Neural cell (in vitro differentiated cells): ENCODE measurements at regions not wholly inside any gene's neighbourhood (a gene's known extent, or its start where the extent isn't known, plus 50 kb on each side); places are given as distances from the start of the nearest gene placed in this dataset.

Experiments
- H2AFZ ChIP-seq: fragments of 200-600, 300-800 bp; sonication (generic), shearing (Covaris generic); 2 replicates; pipeline ENCODE4 v1.6.0; 2014; ENCODE audit warnings: low read depth, mild to moderate bottlenecking, antibody characterized with exemption, low read length, moderate library complexity
- H3F3A ChIP-seq: fragments of 200-600 bp; shearing (Covaris generic); 2 replicates; pipeline ENCODE4 v1.6.1; 2016; ENCODE audit warnings: mild to moderate bottlenecking, moderate library complexity, mixed read lengths, antibody characterized with exemption, low read length; ENCODE audit not compliant: insufficient read depth, poor library complexity, severe bottlenecking
- H3K27ac ChIP-seq: fragments of 200-600, 300-800 bp; sonication (generic), shearing (Covaris generic); 2 replicates; pipeline ENCODE4 v1.5.1; 2014; ENCODE audit warnings: mild to moderate bottlenecking, low read length, moderate library complexity
- H3K27me3 ChIP-seq: fragments of 300-800, 200-600 bp; sonication (generic), shearing (Covaris generic); 2 replicates; pipeline ENCODE4 v1.6.0; 2014; ENCODE audit warnings: mild to moderate bottlenecking, low read depth, low read length, moderate library complexity; ENCODE audit not compliant: insufficient read depth
- H3K36me3 ChIP-seq: fragments of 300-800, 200-600 bp; sonication (generic), shearing (Covaris generic); 2 replicates; pipeline ENCODE4 v1.5.1; 2014; ENCODE audit warnings: mild to moderate bottlenecking, antibody characterized with exemption, low read length, moderate library complexity; ENCODE audit not compliant: insufficient read depth
- H3K4me2 ChIP-seq: fragments of 300-800, 200-600 bp; sonication (generic), shearing (Covaris generic); 2 replicates; pipeline ENCODE4 v1.6.0; 2014; ENCODE audit warnings: mild to moderate bottlenecking, low read length
- H3K4me3 ChIP-seq: fragments of 300-800, 200-600 bp; sonication (generic), shearing (Covaris generic); 2 replicates; pipeline ENCODE4 v1.5.1; 2014; ENCODE audit warnings: mild to moderate bottlenecking, low read length, moderate library complexity
- H3K79me2 ChIP-seq: fragments of 200-600 bp; shearing (Covaris generic); replicated peaks from 2 replicates; pipeline ENCODE4 v1.6.0; 2014; ENCODE audit warnings: mild to moderate bottlenecking, low read length, moderate library complexity; ENCODE audit not compliant: insufficient read depth
- H3K9ac ChIP-seq: fragments of 300-800, 200-600 bp; sonication (generic), shearing (Covaris generic); 2 replicates; pipeline ENCODE4 v1.6.1; 2016; ENCODE audit warnings: mild to moderate bottlenecking, low read length, mixed read lengths
- H3K9me2 ChIP-seq: fragments of 200-600 bp; shearing (Covaris generic); 2 replicates; pipeline ENCODE4 v1.6.1; 2016; ENCODE audit warnings: mild to moderate bottlenecking, low read length, mixed read lengths; ENCODE audit not compliant: insufficient read depth
- H3K9me3 ChIP-seq: fragments of 200-600, 300-800 bp; sonication (generic), shearing (Covaris generic); 2 replicates; pipeline ENCODE4 v1.6.1; 2016; ENCODE audit warnings: mild to moderate bottlenecking, mixed run types, low read length, moderate library complexity, mixed read lengths
- H4K20me1 ChIP-seq: fragments of 200-600 bp; shearing (Covaris generic); 2 replicates; pipeline ENCODE4 v1.6.1; 2016; ENCODE audit warnings: mild to moderate bottlenecking, mixed run types; ENCODE audit not compliant: insufficient read depth
- CTCF ChIP-seq: fragments of 450-650 bp; IDR thresholded peaks from 2 replicates; pipeline ENCODE4 v1.5.1; 2014; ENCODE audit warnings: antibody characterized with exemption, mild to moderate bottlenecking, moderate library complexity; ENCODE audit not compliant: poor library complexity, severe bottlenecking
- EP300 ChIP-seq: fragments of 450-650 bp; conservative IDR thresholded peaks from 2 replicates; pipeline ENCODE4 v1.6.1; 2014; ENCODE audit warnings: antibody characterized with exemption, mild to moderate bottlenecking, moderate library complexity; ENCODE audit not compliant: poor library complexity, severe bottlenecking
- EZH2 ChIP-seq: fragments of 200-600, 300-800 bp; shearing (Covaris generic), sonication (generic); IDR thresholded peaks from 2 replicates; pipeline ENCODE4 v1.6.1; 2014; ENCODE audit warnings: antibody characterized with exemption, low read length, borderline replicate concordance, mild to moderate bottlenecking; ENCODE audit not compliant: insufficient read depth, poor library complexity, severe bottlenecking
- MXI1 ChIP-seq: fragments of 450-650 bp; conservative IDR thresholded peaks from 2 replicates; pipeline ENCODE4 v1.6.1; 2014; ENCODE audit warnings: antibody characterized with exemption, mild to moderate bottlenecking; ENCODE audit not compliant: poor library complexity, severe bottlenecking
- POLR2AphosphoS5 ChIP-seq: IDR thresholded peaks from 2 replicates; pipeline ENCODE4 v1.6.1; 2012
- RAD21 ChIP-seq: fragments of 450-650 bp; conservative IDR thresholded peaks from 2 replicates; pipeline ENCODE4 v1.6.1; 2014; ENCODE audit warnings: antibody characterized with exemption, mild to moderate bottlenecking, moderate library complexity
- REST ChIP-seq: IDR thresholded peaks from 2 replicates; pipeline ENCODE4 v1.6.1; 2012; ENCODE audit warnings: borderline replicate concordance
- SMC3 ChIP-seq: fragments of 450-650 bp; conservative IDR thresholded peaks from 2 replicates; pipeline ENCODE4 v1.6.1; 2014; ENCODE audit warnings: antibody characterized with exemption, mild to moderate bottlenecking, moderate library complexity; ENCODE audit not compliant: poor library complexity
- TAF1 ChIP-seq: IDR thresholded peaks from 2 replicates; pipeline ENCODE4 v1.6.1; 2012; ENCODE audit warnings: low read depth

- Histone ChIP-seq H3K27me3 (no peaks in the 10 kb centered on the region), H3K9me3 (no peaks in the 10 kb centered on the region), H3F3A (peaks cover 5% of the 10 kb centered on the region), H3K36me3 (no peaks in the 10 kb centered on the region), H4K20me1 (no peaks in the 10 kb centered on the region), H3K4me2 (no peak overlapping the region), H3K4me3 (no peak overlapping the region), H3K79me2 (no peaks in the 10 kb centered on the region), H2AFZ (no peak overlapping the region), H3K9ac (no peak overlapping the region), H3K27ac (no peak overlapping the region), H3K9me2 (no peaks in the 10 kb centered on the region)
- TF ChIP-seq MXI1 = no peak
- no peak for TF ChIP-seq EZH2
- no peak for TF ChIP-seq REST
- no peak for TF ChIP-seq POLR2AphosphoS5
- TF ChIP-seq EP300 = no peak
- TF ChIP-seq TAF1 = no peak
- no peak for TF ChIP-seq SMC3
- TF ChIP-seq CTCF = no peak
- TF ChIP-seq RAD21 = no peak
Measured at GRCh38 chr13:50697746-50698539, 145.5 kb downstream of the DLEU7 start.

DNA sequence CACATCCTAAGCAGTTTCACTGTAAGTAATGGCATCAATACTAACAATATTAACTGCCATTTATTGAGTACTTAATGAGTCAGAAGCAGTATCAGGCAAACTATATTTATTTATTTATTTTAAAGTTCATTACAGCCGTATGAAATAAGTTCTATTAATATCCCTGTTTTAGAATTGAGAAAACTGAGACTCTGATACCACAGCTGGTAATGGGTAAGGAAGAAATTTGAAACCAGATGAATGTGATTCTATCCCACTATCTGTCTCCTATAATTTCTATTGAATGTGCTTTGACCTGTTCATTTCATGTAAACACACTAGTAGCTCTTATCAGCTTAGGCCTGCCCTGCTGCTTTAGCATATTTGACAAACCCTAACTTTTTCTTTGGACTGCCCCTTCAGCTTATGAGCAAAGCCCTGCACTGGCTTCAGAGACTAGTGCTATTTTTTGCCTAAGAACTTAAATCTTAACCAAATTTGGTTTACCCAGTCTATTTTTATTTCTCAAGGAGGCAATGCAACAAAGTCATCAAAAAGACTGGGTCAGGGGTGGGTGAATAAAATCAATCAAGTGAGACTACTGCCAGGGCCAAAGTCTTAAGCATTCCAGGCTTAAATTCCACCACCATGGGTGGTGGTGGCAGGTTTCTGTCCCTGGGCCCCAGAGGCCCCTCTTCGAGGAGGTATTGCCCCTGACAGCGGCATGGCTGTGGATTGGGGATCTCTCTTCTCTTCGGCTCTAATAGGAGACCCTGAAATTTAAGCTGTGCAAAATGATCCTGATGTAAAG is 143.4 kb downstream of the DLEU7 start:
- Histone ChIP-seq H3K27ac (peak overlapping the region; percentile 78), H3K9me2 (no peaks in the 10 kb centered on the region), H3K79me2 (no peaks in the 10 kb centered on the region), H4K20me1 (no peaks in the 10 kb centered on the region), H3K9ac (no peak overlapping the region), H3K36me3 (no peaks in the 10 kb centered on the region), H3K27me3 (no peaks in the 10 kb centered on the region), H3K4me2 (no peak overlapping the region), H3F3A (peaks cover 5% of the 10 kb centered on the region), H3K4me3 (no peak overlapping the region), H3K9me3 (no peaks in the 10 kb centered on the region), H2AFZ (no peak overlapping the region)
- TF ChIP-seq TAF1 (no peak), POLR2AphosphoS5 (no peak), SMC3 (no peak), RAD21 (no peak), EP300 (no peak), REST (no peak)
